Right forelimb (tissue), 1 donor: ENCODE measurements at regions not wholly inside any gene's neighbourhood (a gene's known extent, or its start where the extent isn't known, plus 50 kb on each side); places are given as distances from the start of the nearest gene placed in this dataset.

Source experiments
- DNase-seq: peaks from one replicate; pipeline ENCODE4 v3.0.0-alpha.2; 2018

- DNase-seq = no peak
Observed at GRCh38 chr9:89697553-89697952, 92.7 kb downstream of the GADD45G start.

- no peak for DNase-seq
Observed at GRCh38 chr9:89698411-89699005, 93.7 kb downstream of the GADD45G start.

- DNase-seq = no peak
Observed at GRCh38 chr9:89699646-89700045, 94.8 kb downstream of the GADD45G start.

- DNase-seq = no peak
Observed at GRCh38 chr9:89701221-89701798, 96.5 kb downstream of the GADD45G start.

- no peak for DNase-seq
Observed at GRCh38 chr9:89702401-89702800, 97.6 kb downstream of the GADD45G start.

GRCh38 chr9:89705651-89706050 lies 100.8 kb downstream of the GADD45G start:
- no peak for DNase-seq

GRCh38 chr9:89706086-89706485 lies 101.3 kb downstream of the GADD45G start:
- DNase-seq = no peak

GRCh38 chr9:89706731-89707191 lies 101.9 kb downstream of the GADD45G start:
- DNase-seq = no peak

GRCh38 chr9:89710697-89711096 lies 105.9 kb downstream of the GADD45G start:
- no peak for DNase-seq

- DNase-seq = no peak
Observed at GRCh38 chr9:89711866-89712265, 107.1 kb downstream of the GADD45G start.

- DNase-seq = no peak
Observed at GRCh38 chr9:89712283-89712682, 107.5 kb downstream of the GADD45G start.

- DNase-seq = no peak
Observed at GRCh38 chr9:89714321-89714720, 109.5 kb downstream of the GADD45G start.

GRCh38 chr9:89715318-89715858 lies 110.6 kb downstream of the GADD45G start:
- DNase-seq = no peak

GRCh38 chr9:89715881-89716280 lies 111.1 kb downstream of the GADD45G start:
- no peak for DNase-seq

- DNase-seq = no peak
Observed at GRCh38 chr9:89716559-89716958, 111.7 kb downstream of the GADD45G start.

- DNase-seq = no peak
Observed at GRCh38 chr9:89718176-89718575, 113.4 kb downstream of the GADD45G start.

GRCh38 chr9:89718651-89719050 lies 113.8 kb downstream of the GADD45G start:
- no peak for DNase-seq

GRCh38 chr9:89719202-89719601 lies 114.4 kb downstream of the GADD45G start:
- no peak for DNase-seq

- DNase-seq = no peak
Observed at GRCh38 chr9:89720696-89721175, 115.9 kb downstream of the GADD45G start.

- DNase-seq = no peak
Observed at GRCh38 chr9:89721176-89721700, 116.4 kb downstream of the GADD45G start.

GRCh38 chr9:89721971-89722530 lies 117.2 kb downstream of the GADD45G start:
- DNase-seq = no peak

- DNase-seq = no peak
Observed at GRCh38 chr9:89722712-89723111, 117.9 kb downstream of the GADD45G start.

- DNase-seq = no peak
Observed at GRCh38 chr9:89723469-89724100, 118.8 kb downstream of the GADD45G start.
